Parathyroid adenoma (tissue), 2 donors: ENCODE measurements at regions not wholly inside any gene's neighbourhood (a gene's known extent, or its start where the extent isn't known, plus 50 kb on each side); places are given as distances from the start of the nearest gene placed in this dataset.

Experiments used
- H2AFZ ChIP-seq: fragments of 300-600 bp; sonication (generic); one replicate; pipeline ENCODE4 v1.7.0; 2017; ENCODE audit warnings: antibody characterized with exemption, mild to moderate bottlenecking
- H3K27ac ChIP-seq: fragments of 300-600 bp; sonication (generic); one replicate; pipeline ENCODE4 v1.7.0; 2017
- H3K27me3 ChIP-seq: fragments of 300-600 bp; sonication (generic); one replicate; pipeline ENCODE4 v1.7.0; 2017; ENCODE audit warnings: low read length; ENCODE audit not compliant: control insufficient read depth, insufficient read depth
- H3K36me3 ChIP-seq: fragments of 300-600 bp; sonication (generic); one replicate; pipeline ENCODE4 v1.7.0; 2017; ENCODE audit warnings: low read length; ENCODE audit not compliant: control insufficient read depth, insufficient read depth
- H3K4me1 ChIP-seq: fragments of 300-600 bp; sonication (generic); one replicate; pipeline ENCODE4 v1.7.0; 2017; ENCODE audit warnings: control low read depth
- H3K4me2 ChIP-seq: fragments of 300-600 bp; sonication (generic); one replicate; pipeline ENCODE4 v1.7.0; 2017; ENCODE audit warnings: low read length
- H3K4me3 ChIP-seq: fragments of 300-600 bp; sonication (generic); one replicate; pipeline ENCODE4 v1.7.0; 2017; ENCODE audit warnings: low read depth, low read length
- H3K79me2 ChIP-seq: fragments of 300-600 bp; sonication (generic); one replicate; pipeline ENCODE4 v1.7.0; 2017; ENCODE audit warnings: control low read depth
- H3K9ac ChIP-seq: fragments of 300-600 bp; sonication (generic); one replicate; pipeline ENCODE4 v1.7.0; 2017; ENCODE audit warnings: mild to moderate bottlenecking
- H3K9me3 ChIP-seq: fragments of 300-600 bp; sonication (generic); one replicate; pipeline ENCODE4 v1.7.0; 2017; ENCODE audit warnings: low read length; ENCODE audit not compliant: control insufficient read depth
- TF ChIP-seq, protein P1 (sequence below): fragments of 300-600 bp; sonication (generic); IDR thresholded peaks from one replicate; pipeline ENCODE4 v1.7.0; 2017; ENCODE audit warnings: antibody characterized with exemption, mild to moderate bottlenecking
- donor health status: primary hyperparathyroidism.

DNA sequence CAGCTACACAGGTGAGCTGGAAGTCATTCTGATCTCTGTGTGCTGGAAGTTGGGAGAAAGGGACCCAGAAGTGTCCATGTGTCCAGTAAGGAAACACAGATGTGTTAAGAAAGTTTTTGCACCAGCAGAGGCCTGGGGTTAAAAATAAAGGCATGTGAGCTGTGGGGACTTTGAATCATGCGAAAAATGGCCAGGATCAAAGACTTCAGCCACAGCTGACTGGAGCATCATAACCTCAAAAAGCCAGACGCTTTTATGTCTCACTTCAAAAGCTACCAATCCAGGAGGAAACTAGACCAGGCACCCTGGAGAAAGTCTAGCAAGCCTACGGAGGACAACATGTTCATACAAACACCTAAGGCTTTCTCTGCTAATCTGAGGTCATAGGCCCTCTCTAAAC is 503.6 kb upstream of the REG3G start:
- Histone ChIP-seq H3K9ac (no peak overlapping the region), H3K27me3 (no peaks in the 10 kb centered on the region), H3K36me3 (no peaks in the 10 kb centered on the region), H3K79me2 (no peaks in the 10 kb centered on the region), H2AFZ (no peak overlapping the region), H3K4me1 (no peaks in the 10 kb centered on the region), H3K4me3 (no peak overlapping the region), H3K4me2 (no peak overlapping the region), H3K27ac (no peak overlapping the region), H3K9me3 (no peaks in the 10 kb centered on the region)
- TF ChIP-seq, protein P1, sequence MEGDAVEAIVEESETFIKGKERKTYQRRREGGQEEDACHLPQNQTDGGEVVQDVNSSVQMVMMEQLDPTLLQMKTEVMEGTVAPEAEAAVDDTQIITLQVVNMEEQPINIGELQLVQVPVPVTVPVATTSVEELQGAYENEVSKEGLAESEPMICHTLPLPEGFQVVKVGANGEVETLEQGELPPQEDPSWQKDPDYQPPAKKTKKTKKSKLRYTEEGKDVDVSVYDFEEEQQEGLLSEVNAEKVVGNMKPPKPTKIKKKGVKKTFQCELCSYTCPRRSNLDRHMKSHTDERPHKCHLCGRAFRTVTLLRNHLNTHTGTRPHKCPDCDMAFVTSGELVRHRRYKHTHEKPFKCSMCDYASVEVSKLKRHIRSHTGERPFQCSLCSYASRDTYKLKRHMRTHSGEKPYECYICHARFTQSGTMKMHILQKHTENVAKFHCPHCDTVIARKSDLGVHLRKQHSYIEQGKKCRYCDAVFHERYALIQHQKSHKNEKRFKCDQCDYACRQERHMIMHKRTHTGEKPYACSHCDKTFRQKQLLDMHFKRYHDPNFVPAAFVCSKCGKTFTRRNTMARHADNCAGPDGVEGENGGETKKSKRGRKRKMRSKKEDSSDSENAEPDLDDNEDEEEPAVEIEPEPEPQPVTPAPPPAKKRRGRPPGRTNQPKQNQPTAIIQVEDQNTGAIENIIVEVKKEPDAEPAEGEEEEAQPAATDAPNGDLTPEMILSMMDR = no peak

DNA sequence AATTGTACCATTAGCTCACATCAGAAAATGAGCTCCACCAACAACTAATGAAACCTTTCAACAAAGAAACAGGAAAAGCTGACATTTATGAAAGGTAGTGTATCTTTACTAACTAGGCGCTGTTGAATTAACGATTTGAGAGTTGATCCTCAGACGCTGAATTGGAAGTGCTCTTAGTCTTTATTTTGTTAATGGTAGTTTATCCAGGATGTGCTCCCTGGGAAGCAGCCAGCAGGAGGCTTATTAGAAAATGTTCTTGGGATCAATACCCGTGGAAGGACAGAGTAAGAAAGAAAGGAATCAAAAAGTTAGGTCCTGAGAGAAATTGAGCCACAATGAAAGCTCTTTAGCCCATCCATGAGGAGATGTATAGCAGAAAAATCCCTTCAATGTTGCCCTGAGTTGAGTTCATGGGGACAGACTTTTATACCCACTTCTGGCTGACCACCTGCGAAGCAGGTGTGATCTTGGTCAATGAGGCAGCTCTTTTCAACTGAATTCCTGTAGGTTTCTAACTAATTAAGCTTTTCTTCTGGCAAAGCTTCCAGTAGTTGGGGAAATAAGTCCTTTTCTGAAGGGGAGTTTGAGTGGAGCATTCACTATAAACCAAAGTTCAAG is 492.6 kb upstream of the REG3G start:
- no peak overlapping the region for H3K27ac ChIP-seq
- no peaks in the 10 kb centered on the region for H3K27me3 ChIP-seq
- TF ChIP-seq, protein P1 = no peak
- H3K79me2 ChIP-seq = no peaks in the 10 kb centered on the region
- no peak overlapping the region for H2AFZ ChIP-seq
- H3K36me3 ChIP-seq = no peaks in the 10 kb centered on the region
- no peaks in the 10 kb centered on the region for H3K4me1 ChIP-seq
- no peaks in the 10 kb centered on the region for H3K9me3 ChIP-seq
- no peak overlapping the region for H3K4me3 ChIP-seq
- H3K4me2 ChIP-seq = no peak overlapping the region
- no peak overlapping the region for H3K9ac ChIP-seq

DNA sequence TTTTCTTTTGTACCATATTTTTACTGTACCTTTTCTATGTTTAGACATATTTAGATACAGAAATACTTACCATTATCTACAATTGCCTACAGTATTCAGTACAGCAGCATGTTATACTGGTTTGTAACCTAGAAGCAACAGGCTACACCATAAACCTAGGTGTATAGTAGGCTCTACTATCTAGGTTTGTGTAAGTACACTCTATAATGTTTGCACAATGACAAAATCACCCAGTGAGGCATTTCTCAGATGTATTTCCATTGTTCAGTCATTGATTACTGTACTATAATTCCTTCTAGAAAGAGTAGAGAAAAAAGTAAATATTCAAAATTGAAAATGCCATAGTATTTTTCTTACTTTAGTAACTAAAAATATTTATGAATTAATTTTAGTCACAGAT is 490.1 kb upstream of the REG3G start:
- Histone ChIP-seq H2AFZ (no peak overlapping the region), H3K79me2 (no peaks in the 10 kb centered on the region), H3K36me3 (no peaks in the 10 kb centered on the region), H3K4me2 (no peak overlapping the region), H3K4me3 (no peak overlapping the region), H3K27ac (no peak overlapping the region), H3K27me3 (no peaks in the 10 kb centered on the region), H3K9ac (no peak overlapping the region), H3K9me3 (no peaks in the 10 kb centered on the region), H3K4me1 (no peaks in the 10 kb centered on the region)
- TF ChIP-seq, protein P1 = no peak

- Histone ChIP-seq H3K4me3 (no peak overlapping the region), H3K79me2 (no peaks in the 10 kb centered on the region), H3K4me2 (no peak overlapping the region), H3K27me3 (no peaks in the 10 kb centered on the region), H3K36me3 (no peaks in the 10 kb centered on the region), H3K9ac (no peak overlapping the region), H3K4me1 (no peaks in the 10 kb centered on the region), H3K9me3 (no peaks in the 10 kb centered on the region), H2AFZ (no peak overlapping the region), H3K27ac (no peak overlapping the region)
- TF ChIP-seq, protein P1 = no peak
Observed at GRCh38 chr2:78538322-78538721, 487.2 kb upstream of the REG3G start.

DNA sequence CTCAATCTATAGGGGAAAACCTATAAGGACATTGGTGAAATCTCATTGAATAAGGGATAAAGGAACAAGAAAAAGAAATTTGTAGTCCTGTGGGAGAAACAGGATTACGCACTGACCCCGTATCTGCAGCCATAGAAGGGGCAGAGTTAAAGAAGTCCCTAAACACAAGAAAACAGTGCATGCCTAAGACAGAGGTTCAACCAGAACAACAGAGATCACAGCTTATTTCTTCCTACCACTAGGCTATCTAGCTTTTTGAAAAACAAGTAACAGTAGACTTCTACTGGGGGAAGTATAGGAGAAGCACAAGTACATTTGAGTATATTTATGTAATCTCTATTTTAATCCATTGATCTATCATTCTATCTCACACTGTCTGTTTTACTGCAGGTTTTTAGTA is 485.2 kb upstream of the REG3G start:
- Histone ChIP-seq H3K9me3 (no peaks in the 10 kb centered on the region), H3K4me1 (no peaks in the 10 kb centered on the region), H3K9ac (no peak overlapping the region), H2AFZ (no peak overlapping the region), H3K27me3 (no peaks in the 10 kb centered on the region), H3K4me3 (no peak overlapping the region), H3K36me3 (no peaks in the 10 kb centered on the region), H3K27ac (no peak overlapping the region), H3K79me2 (no peaks in the 10 kb centered on the region), H3K4me2 (no peak overlapping the region)
- TF ChIP-seq, protein P1 = no peak
